ENCODE measurements at regions not wholly inside any gene's neighbourhood (a gene's known extent, or its start where the extent isn't known, plus 50 kb on each side); places are given as distances from the start of the nearest gene placed in this dataset.

DNA sequence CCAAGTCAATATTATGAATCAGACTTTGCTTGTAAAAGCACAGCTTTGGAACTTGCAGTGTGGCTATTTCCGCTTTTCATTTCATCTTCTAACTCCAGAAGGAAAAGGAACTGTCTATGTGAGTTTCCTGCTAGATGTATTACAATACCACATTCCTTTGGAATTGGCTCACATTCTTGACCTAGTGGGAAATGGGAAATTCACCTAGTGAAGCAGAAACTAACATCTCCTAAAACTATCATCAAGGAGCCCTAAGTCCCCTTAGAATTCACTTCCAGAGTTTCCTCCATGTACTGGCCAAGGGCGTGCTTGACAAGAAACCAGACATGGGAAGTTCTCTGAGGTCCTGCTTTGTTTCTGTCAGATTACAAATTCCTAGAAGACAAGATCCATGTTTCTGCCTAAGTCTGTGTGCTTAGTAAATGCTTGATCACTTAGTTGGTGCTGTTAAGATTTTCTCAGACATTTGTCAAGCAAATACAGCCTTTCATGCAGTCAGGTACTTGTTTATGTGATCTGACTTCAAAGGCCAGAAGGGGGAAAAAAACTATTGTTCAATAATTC is 275.7 kb upstream of the FN1 start:
- DNase-seq, result no peak

DNA sequence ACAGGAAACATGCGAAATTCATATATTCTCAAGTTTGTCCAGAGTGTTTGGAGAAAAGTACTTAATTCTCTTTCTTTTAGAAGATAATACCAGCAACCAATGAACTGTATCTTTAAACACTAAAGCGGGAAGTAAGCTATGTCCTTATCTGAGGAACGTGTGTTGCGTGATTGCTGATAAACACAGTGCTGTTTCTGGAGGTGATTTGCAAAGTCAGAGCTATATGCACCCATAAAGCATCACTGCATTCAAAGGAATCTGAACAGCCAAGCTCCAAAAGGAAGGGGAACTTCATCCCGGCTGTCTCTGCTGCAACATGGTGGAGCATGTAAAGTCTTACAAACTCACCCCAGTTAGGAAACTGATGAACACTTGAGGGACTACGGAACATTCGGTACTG is 271.7 kb upstream of the FN1 start:
- no peak for DNase-seq

DNA sequence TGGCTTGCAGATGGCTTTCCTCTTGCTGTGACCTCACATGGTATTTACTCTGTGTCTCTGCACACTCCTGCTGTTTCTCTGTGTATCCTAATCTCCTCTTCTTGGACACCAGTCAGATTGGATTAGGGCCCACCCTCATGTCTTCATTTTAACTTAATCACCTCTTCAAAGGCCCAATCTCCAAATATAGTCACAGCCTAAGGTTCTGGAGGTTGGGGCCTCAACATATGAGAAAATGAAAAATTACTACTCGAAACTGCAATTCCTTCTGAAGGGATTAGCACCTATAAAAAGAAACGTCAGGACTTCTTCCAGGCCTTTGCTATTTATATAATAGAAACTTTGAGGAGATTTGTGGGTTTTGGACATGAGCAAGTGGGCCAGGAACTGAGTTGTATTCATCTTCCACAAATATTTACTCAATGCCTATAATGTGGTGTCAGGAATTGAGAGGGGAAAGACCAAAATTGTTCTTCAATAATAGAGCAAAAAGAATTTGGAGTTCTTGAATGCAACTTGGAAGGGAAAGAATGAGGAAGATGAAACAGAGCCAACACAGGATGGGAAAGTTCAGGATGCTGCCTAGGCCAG is 270.0 kb upstream of the FN1 start:
- DNase-seq, result no peak

DNA sequence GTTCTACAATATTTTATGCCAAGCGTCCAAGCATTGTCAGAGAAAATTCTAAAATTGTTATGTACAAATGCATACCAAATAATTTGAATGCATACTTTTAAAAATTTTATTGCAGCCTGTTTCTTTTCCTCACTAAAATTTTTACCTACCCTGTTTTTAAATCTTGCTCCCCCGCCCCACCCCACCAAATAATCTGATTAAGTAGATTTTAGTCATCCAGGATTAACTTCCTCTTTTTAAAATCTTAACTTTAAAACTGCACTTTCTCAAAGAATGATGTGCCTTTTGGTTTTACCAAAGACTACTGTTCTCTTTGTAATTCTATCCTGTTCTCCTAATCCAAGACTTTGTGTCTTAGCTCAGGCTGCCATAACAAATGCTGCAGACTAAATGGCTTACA is 269.4 kb upstream of the FN1 start:
- DNase-seq, result no peak

DNA sequence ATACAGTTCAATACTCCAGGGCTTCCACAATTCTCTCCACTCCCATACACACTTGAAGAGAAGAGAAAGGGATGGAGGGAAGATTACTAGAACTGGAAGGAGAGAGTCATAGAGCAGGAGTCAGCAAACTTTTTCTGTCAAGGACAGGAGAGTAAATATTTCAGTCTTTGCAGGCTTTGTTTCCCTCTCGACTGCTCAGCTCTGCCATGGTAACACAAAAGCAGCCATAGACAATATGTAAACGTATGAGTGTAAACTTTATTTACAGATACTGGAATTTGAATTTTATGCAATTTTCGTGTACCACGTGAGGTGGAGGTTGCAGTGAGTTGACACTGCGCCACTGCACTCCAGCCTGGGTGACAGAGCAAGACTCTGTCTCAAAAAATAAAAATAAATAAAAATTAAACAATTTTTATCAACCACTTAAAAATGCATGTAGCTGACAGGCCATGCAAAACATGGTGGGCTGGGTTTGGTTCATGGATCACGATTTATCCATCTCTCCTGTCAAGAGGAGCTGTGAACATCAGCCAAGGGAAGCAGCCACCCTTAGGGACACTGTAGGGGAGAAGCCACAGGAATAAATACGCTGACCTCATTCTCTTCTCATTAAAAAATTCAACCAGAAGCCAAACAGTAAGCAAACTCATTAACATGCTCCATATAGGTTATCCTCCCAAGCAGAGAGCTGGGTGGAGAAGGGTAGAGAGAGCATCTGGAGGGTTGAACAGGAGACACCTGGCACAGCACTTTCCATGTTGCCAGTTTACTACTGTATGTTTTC is 266.4 kb upstream of the FN1 start:
- DNase-seq, result no peak

DNA sequence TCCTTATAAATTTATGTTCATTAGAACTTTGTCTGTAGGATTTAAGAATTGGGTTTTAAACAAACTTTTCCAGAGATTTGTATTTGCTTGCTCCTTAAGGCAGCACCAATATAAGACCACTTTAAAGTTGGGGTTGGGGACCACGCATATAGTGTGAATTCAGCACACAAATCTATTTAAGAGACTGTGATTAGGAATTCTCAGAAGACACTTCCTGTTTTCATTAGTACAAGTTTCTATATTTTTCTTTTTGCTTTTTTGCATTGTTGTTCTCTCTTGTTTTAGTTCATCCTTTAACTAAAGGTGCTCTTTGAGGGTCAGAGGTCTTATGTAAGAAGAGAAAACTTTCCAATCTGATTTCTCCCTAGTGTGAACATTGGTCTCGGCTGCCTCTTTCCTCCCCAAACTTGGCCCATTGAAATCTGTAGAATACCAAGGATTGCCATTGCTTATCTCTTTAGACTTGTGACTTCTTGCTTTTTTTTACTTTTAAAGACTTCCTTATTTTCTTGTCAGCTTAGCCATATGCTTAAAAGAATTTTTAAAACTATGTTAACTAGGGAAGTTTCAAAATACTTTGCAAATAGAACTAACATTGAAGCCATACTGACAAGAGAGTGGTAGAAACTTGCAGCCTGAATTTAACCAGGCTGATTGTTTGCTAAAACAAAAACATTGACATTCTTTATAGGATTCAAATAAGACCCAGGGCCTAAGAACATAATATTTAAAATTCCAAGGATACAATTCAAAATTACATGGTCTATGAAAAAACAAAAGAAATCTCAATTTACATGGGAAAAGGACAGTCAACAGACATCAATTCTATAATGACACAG is 264.1 kb upstream of the FN1 start:
- no peak for DNase-seq

DNA sequence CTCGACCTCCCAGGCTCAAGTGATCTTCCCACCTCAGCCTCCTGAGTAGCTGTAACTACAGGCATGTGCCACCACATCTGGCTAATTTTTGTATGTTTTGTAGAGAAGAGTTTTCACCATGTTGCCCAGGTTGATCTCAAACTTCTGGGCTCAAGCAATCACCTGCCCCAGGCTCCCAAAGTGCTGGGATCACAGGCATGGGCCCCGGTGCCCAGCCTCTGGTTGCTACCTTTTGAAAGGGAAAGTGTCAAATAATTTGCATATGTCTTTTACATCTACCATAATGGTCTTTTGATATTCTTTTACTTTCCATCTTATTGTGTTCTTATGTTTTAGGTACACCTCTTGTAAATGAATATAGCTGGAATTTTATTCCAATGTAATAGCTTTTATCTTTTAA is 263.1 kb upstream of the FN1 start:
- DNase-seq, result no peak

DNA sequence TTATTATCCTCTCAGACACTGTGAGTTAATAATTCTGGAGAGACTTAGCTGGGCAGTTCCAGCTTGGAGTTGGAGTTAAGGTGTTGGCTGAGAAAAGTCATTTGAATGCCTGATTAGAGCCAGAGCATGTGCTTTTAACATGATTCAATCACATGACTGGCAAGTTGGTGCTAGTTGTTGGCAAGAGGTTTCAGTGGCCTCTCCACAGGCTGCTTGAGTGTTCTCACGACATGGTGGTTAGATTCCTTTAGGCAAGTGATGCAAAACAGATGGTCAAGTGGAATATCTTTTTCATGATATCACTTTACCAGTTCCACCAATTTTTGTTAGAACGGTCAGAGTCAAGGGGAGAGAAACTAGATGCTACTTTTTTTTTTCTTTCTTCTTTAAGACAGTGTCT is 262.7 kb upstream of the FN1 start:
- DNase-seq, result no peak

DNA sequence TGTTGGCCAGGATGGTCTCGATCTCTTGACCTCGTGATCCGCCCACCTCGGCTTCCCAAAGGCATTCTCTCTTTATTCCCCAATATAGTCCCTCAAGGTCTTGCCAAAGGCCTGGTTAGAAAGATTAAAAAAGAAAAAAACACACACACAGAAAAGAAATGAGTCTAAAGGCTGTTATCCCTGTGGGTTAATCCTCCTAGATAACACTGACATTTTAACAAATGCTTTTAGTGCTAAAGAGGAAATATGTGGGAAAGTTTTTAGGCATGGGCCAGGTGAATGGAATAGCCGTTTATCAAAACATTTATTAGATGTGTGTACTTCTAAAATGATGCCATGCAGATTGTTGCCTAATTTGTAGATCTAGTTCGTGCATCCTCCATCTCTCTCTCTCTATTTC is 261.6 kb upstream of the FN1 start:
- no peak for DNase-seq

DNA sequence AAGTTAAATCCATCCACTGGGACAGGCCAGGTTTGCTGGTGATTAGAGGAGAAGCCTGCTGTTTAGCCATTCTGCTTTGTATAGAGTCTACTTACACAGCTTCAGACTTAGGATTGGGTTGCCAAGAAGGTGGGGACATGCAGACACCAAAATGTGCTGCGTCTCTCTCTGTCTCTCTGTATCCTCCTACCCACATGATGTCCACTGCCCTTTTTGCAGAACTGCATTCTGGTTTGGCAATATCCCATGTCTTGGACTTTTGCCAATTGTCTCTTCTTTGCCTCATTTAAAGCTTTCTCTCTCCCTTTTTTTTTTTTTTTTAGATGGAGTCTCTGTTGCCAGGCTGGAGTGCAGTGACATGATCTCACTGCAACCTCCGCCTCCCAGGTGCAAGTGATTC is 261.1 kb upstream of the FN1 start:
- DNase-seq, result no peak

DNA sequence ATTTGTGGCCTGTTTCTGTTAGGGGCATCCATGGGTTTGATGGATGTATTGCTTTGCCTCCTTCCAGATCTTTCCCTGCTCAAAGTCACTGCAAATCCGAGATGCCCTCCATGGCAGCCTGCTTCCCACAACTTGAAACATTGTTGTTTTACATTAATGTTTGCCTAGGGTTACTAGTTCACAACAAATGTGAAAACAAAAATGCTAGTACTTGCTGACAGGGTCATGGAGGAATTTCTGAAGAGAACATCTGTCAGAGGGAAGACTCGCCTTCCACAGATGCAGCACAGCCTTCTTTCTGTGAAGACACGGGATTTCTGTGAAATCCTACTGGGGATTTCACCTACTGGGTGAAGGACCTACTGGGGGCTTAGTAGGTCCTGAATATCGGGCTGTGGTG is 260.0 kb upstream of the FN1 start:
- DNase-seq, result no peak

DNA sequence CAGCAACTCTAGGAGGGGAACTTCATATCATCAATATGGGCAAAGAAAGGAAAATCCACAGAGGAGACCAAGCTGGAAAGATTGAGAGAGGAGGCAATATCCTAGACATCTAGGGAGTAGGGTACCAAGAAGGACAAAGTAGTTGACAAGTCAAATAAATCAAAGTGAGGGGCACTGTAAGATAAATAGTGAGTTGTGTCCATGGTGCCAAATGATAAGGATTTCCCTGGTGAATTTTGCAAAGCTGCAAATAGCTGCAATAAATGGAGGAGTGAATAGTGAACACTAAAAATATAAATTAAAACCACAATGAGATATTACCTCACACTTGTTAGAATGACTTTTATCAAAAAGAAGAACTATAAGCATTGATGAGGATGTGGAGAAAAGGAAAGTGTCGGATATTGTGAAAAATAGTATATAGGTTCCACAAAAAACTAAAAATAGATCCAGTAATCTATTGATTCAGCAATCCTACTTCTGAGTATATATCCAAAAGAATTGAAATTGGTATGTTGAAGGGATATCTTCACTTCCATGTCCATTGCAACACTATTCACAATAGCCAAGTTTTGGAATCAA is 258.2 kb upstream of the FN1 start:
- no peak for DNase-seq

DNA sequence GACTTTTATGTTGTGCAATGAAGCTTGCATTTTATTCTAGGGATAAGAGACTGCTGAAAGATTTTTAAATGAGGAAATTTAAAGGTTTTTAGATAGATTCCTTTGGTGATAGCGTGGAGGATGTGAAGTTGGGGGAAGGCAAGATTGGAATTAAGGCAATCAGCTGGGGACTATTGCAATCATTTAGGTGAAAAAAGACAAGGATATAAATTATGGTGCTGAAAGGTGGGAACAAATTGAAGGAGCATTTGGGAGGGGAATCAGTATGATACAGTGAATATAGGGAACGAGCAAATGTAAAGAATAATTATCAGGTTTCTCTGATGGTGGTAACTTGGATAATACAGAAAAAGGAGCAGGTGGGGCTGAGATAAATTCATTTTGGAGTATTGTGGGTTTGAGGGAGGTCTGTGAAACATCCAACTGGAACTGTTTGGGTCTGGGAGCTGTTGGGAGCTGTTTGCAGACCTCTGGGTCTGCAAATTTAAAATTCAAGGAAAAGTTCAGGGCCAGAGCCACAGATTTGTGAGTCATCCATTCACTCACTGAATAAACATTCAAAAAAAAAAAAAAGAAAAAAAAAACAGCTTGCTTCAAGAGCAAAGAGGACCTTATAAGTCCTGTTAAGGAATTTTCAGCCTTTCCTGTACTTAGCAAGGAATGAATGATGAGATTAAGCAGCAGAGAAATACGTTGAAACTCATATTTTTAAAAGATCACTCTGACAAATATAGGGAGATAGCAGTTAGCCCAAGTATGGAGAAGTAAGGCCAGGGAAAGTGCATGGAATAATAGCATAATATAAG is 257.5 kb upstream of the FN1 start:
- no peak for DNase-seq

DNA sequence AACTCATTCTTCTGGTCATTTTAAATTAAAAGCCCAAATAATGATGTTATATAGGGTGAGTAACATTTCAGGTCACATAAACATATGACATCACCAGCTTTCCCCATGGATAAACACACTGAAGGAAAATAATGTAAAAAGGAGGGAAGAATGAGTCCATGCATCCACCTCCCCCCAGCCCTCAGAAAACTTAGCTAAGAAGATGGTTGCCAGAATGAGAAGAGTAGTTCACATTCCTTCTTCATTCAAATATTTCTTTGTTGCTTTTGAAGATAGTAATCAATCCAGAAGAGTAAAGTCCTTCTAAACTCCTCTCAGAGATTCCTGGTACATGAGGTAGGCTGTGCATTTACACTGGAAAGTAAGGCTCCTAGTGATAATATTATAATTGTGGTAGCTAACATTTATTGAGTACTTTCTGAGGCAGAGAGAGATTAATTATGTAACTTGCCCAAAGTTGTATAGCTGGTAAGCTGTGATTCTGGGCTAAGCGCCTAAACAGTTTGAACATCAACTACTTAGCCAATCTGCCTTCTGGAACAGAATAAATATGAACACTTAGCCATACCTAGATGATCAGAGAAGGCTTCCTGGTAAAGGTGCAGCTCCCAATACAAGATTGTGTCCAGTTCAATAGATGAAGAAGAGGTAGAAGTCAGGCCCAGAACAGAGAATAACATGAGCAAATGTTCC is 256.7 kb upstream of the FN1 start:
- no peak for DNase-seq

DNA sequence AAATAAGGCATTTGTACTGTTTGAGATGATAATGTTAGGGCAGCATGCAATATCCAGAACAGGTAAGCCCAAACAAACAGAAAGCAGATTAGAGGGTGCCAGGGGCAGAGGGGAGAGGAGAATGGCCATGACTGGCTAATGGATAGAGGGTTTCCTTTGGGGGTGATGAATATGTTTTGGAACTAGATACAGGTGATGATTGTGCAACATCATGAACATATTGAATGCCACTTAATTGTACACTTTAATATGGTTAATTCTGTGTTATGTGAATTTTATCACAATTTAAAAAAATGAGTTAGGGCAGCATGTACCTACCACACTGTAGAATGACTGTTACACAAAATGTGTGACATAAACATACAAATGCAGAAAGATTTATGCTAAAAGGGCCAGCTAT is 255.5 kb upstream of the FN1 start:
- DNase-seq, result no peak

DNA sequence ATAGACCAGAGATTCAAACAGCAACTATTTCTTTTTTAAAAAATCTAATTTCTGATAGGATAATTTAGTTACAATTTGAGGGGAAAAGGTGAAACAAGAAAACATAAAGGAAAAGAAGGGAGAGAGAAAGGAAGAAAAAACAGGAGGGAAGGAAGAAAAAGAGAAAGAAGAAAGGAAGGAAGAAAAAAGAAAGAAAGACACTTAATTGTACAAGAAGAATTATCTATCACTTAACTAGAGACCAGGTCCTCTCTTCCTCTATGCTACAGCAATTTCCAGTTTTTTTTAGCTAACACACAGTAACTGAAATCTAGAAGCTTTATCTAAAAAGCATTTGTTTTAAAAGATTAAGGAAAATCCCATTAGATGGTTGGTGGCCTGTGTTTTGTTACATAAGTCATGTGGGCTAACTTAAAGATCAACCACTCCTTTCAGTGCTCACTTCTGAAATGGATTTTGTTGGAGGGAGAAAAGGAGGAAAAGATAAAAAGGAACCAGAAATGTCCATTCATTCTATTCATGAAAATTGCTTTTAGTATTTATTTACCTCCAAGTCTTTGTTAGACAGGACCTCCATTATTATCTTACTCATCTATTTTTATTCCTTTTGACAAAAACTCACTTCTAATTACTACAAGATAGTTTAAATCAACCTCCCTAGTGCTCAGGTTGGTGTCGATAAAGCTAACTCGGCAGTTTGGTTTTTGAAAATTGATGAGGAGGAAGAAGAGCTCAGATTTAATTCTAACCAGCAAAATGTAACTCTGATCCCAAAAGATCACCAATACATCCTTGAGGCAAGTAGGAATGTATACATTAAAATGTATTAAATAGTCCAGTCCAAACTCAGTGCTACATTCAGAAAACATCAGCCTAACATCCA is 251.5 kb upstream of the FN1 start:
- no peak for DNase-seq

DNA sequence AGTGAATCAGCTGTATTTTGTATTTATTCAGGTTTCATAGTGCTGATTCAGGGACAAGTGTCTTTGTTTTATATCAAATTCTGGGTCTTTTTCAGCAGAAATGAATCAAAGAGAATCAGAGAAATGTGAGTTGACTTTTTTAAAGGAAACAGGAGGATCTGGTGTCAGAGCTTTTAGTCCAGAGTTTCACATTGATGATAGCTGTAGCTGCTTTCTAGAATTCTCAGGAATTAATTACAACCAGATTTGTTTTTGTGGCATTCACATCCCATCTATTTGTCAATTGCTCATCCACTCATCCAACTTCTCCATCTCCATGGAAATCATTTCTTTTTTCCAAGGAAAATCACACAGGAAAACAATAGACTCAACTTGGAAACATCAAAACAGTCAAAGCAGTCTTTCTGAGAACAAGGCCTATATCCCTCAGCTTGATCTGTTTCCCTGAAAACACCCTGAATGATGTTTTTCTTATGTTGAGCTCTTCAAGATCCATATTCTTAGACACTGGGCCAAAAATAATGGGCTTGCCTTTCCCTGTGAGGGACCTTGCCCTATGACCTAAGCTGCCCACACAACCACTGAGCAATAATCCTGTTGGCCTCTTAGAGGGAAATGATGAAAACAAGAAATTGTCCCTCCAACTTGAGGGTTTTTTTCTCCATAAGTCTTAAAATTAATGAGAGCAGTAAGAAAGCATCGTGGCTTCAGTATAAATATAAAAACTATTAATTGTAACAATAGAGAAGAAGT is 249.5 kb upstream of the FN1 start:
- DNase-seq, result no peak

DNA sequence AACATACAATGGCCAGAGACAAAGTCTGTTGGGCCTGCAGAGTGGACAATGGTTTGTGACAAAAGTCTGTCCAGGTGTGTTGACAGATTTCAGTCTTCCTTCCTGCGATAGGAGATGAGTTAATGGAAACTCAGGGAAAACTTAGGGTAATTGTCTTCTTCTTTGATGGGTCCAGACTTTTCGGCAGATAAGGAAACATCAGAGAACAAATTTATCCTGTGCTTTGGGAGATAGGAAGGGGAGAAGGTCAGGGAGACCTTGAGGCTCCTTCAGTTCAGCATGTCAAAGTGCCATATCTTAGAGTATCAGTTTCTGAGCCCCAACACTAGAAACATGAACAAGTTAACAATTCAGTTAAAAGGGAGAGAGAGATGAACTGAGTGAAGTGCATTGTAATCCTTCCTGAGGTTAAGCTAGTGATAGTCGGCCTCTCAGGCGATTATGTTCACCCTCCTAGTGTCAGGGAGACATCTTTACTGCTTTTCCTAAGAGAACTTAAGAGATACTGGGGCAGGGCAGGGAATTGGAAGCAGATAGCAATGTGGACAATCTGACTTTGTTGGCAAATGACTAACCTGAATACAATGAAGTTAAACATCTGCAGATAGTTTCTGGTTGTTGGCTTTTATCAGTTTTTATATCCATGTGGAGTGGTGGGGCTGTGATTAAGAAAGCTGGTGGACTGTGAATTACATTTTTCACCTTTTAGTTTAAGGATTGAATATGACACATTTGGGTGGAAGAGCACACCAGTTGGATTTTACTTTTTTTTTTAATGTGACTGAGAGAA is 248.8 kb upstream of the FN1 start:
- DNase-seq, result no peak

DNA sequence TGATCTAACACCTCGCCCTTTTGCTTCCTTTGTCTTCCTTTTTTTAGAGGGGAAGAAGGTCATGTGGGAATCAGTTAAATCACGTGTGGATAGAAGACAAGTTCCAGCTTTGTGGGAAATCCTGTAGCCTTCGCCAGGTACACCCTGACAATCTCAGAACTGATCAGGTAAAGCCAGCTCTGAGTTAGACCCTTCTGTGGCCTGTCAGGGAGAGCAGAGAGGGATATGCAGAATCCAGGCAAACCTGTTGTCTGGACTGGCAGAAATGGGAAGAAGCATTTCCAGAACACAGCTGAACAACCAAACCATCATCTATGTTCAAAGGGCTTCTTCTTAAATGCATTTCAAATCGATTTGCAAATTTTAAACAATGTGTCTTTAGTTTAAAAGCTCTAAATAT is 247.4 kb upstream of the FN1 start:
- no peak for DNase-seq

All from stimulated activated CD8-positive, alpha-beta memory T cell treated with anti-CD3 and anti-CD28 coated beads, Interleukin-4, amount 100 ng/mL, for 48 hours (primary cell).